Left cardiac atrium (tissue), 4 donors: ENCODE measurements at regions not wholly inside any gene's neighbourhood (a gene's known extent, or its start where the extent isn't known, plus 50 kb on each side); places are given as distances from the start of the nearest gene placed in this dataset.

Experiments used
- ATAC-seq, 2 donors: fragments of 200-7000 bp; cut with Tn5 transposase; one replicate each; pipeline ENCODE4 v1.9.1; 2020; ENCODE audit warnings: mild to moderate bottlenecking in 2 of 2, moderate library complexity in 2 of 2
- DNase-seq: peaks from one replicate; pipeline ENCODE4 v3.0.0-alpha.2; 2020
- intact Hi-C, 2 donors: fragments of 100-400 bp; cut with DNase I; formaldehyde crosslinking; loops; one replicate each; pipeline versions ENCODE4 v1.14.1 to v1.15.1; 2022 to 2023
- donor health status: DM: no; HTN: yes; CAD: no.
- donor health status: DM: no; HTN: yes; CAD: no; lungs with severe emphysema.
- donor health status: DM: yes; HTN: yes; CAD: no.
- donor health status: Dilated cardiomyopathy.

- intact Hi-C loops = no loop called here
- no peak for DNase-seq
- no peak for ATAC-seq
Observed at GRCh38 chr17:77395501-77396048, 254.8 kb downstream of the SEC14L1 start.

GRCh38 chr17:77396610-77397009 lies 255.8 kb downstream of the SEC14L1 start:
- DNase-seq = no peak
- intact Hi-C loops = no loop called here
- ATAC-seq = no peak

GRCh38 chr17:77398274-77398673 lies 257.5 kb downstream of the SEC14L1 start:
- intact Hi-C loops = no loop called here
- ATAC-seq (no peak), DNase-seq (no peak)

GRCh38 chr17:77399319-77399957 lies 258.7 kb downstream of the SEC14L1 start:
- intact Hi-C loops = no loop called here
- ATAC-seq (no peak), DNase-seq (no peak)

- intact Hi-C loops = no loop called here
- no peak for DNase-seq
- ATAC-seq = peak; percentile 47 to 58
Observed at GRCh38 chr17:77400445-77400870, 259.7 kb downstream of the SEC14L1 start.

GRCh38 chr17:77402159-77402731 lies 261.5 kb downstream of the SEC14L1 start:
- DNase-seq (no peak), ATAC-seq (no peak)
- intact Hi-C loops = no loop called here

- DNase-seq = no peak
- ATAC-seq = no peak
- intact Hi-C loops = no loop called here
Observed at GRCh38 chr17:77403854-77404253, 263.1 kb downstream of the SEC14L1 start.

GRCh38 chr17:77404812-77405581 lies 264.2 kb downstream of the SEC14L1 start:
- peak; percentile 79 for DNase-seq
- intact Hi-C loops = no loop called here
- peak; percentile 25 to 32 for ATAC-seq

GRCh38 chr17:77405867-77406732 lies 265.3 kb downstream of the SEC14L1 start:
- ATAC-seq = no peak
- DNase-seq = no peak
- intact Hi-C loops = no loop called here

GRCh38 chr17:77407321-77408277 lies 266.8 kb downstream of the SEC14L1 start:
- ATAC-seq = peak in 1 of 2 donors; percentile 4
- intact Hi-C loops = no loop called here
- DNase-seq = no peak

GRCh38 chr17:77408284-77408683 lies 267.5 kb downstream of the SEC14L1 start:
- no peak for DNase-seq
- ATAC-seq = no peak
- intact Hi-C loops = no loop called here

- DNase-seq (peak; percentile 76), ATAC-seq (peak; percentile 81 to 85)
- intact Hi-C loops = no loop called here
Observed at GRCh38 chr17:77409282-77410161, 268.8 kb downstream of the SEC14L1 start.

- ATAC-seq (no peak), DNase-seq (no peak)
- intact Hi-C loops = no loop called here
Observed at GRCh38 chr17:77410470-77410869, 269.7 kb downstream of the SEC14L1 start.

- no peak for DNase-seq
- ATAC-seq = no peak
- intact Hi-C loops = no loop called here
Observed at GRCh38 chr17:77414811-77415400, 274.1 kb downstream of the SEC14L1 start.

GRCh38 chr17:77416105-77416713 lies 275.4 kb downstream of the SEC14L1 start:
- DNase-seq (no peak), ATAC-seq (no peak)
- intact Hi-C loops = no loop called here

GRCh38 chr17:77417575-77417974 lies 276.8 kb downstream of the SEC14L1 start:
- DNase-seq (no peak), ATAC-seq (no peak)
- intact Hi-C loops = no loop called here
